H9 (cell line): ENCODE measurements at regions not wholly inside any gene's neighbourhood (a gene's known extent, or its start where the extent isn't known, plus 50 kb on each side); places are given as distances from the start of the nearest gene placed in this dataset.

Source experiments
- DNase-seq: peaks from one replicate; pipeline ENCODE4 v3.0.0-alpha.2; 2017
- H2AFZ ChIP-seq: one replicate; pipeline ENCODE4 v1.6.1; 2013; ENCODE audit warnings: mild to moderate bottlenecking, low read length, control low read depth, moderate library complexity
- H2AK5ac ChIP-seq: 2 replicates; pipeline ENCODE4 v1.6.1; 2013; ENCODE audit warnings: low read length, control low read depth, mixed read lengths; ENCODE audit not compliant: insufficient read length
- H2BK120ac ChIP-seq: one replicate; pipeline ENCODE4 v1.6.1; 2013; ENCODE audit warnings: low read depth, mild to moderate bottlenecking, low read length, control low read depth, inconsistent platforms; ENCODE audit not compliant: poor library complexity, severe bottlenecking
- H2BK12ac ChIP-seq: 2 replicates; pipeline ENCODE4 v1.6.1; 2013; ENCODE audit warnings: low read length, control low read depth, mixed read lengths, low read depth; ENCODE audit not compliant: insufficient read length
- H2BK15ac ChIP-seq: 2 replicates; pipeline ENCODE4 v1.6.1; 2013; ENCODE audit warnings: low read depth, low read length, control low read depth
- H2BK20ac ChIP-seq: one replicate; pipeline ENCODE4 v1.6.1; 2013; ENCODE audit warnings: low read depth, mild to moderate bottlenecking, low read length, control low read depth, inconsistent platforms; ENCODE audit not compliant: poor library complexity, severe bottlenecking
- H2BK5ac ChIP-seq: 2 replicates; pipeline ENCODE4 v1.6.1; 2013; ENCODE audit warnings: low read length, control low read depth, mixed read lengths; ENCODE audit not compliant: insufficient read length
- H3K14ac ChIP-seq: 2 replicates; pipeline ENCODE4 v1.6.1; 2013; ENCODE audit warnings: low read length, control low read depth; ENCODE audit not compliant: insufficient read depth
- H3K18ac ChIP-seq: 2 replicates; pipeline ENCODE4 v1.6.1; 2013; ENCODE audit warnings: low read depth, mild to moderate bottlenecking, mixed read lengths, low read length, control low read depth; ENCODE audit not compliant: insufficient read length
- H3K23ac ChIP-seq: 2 replicates; pipeline ENCODE4 v1.6.1; 2013; ENCODE audit warnings: low read length, control low read depth, mixed read lengths, low read depth; ENCODE audit not compliant: insufficient read length
- H3K23me2 ChIP-seq: 2 replicates; pipeline ENCODE4 v1.6.1; 2013; ENCODE audit warnings: low read depth, mild to moderate bottlenecking, mixed read lengths, low read length, control low read depth; ENCODE audit not compliant: insufficient read length, poor library complexity, severe bottlenecking
- H3K27ac ChIP-seq: 2 replicates; pipeline ENCODE4 v1.5.1; 2013; ENCODE audit warnings: low read length, control low read depth, mixed read lengths, low read depth; ENCODE audit not compliant: insufficient read length
- H3K27me3 ChIP-seq: 2 replicates; pipeline ENCODE4 v1.6.1; 2013; ENCODE audit warnings: low read length, control low read depth, inconsistent platforms; ENCODE audit not compliant: insufficient read depth
- H3K4ac ChIP-seq: 2 replicates; pipeline ENCODE4 v1.6.1; 2013; ENCODE audit warnings: low read depth, mild to moderate bottlenecking, control low read depth, inconsistent platforms, low read length, moderate library complexity
- H3K4me1 ChIP-seq: 2 replicates; pipeline ENCODE4 v1.6.1; 2013; ENCODE audit warnings: low read length, control low read depth, inconsistent platforms; ENCODE audit not compliant: insufficient read depth
- H3K4me2 ChIP-seq: 2 replicates; pipeline ENCODE4 v1.6.1; 2013; ENCODE audit warnings: low read length, control low read depth, mixed read lengths; ENCODE audit not compliant: insufficient read length, insufficient read depth
- H3K56ac ChIP-seq: 2 replicates; pipeline ENCODE4 v1.6.1; 2013; ENCODE audit warnings: low read depth, mild to moderate bottlenecking, mixed read lengths, low read length, control low read depth; ENCODE audit not compliant: insufficient read length
- H3K79me1 ChIP-seq: 2 replicates; pipeline ENCODE4 v1.6.1; 2013; ENCODE audit warnings: low read depth, mild to moderate bottlenecking, moderate library complexity, low read length, control low read depth, inconsistent platforms; ENCODE audit not compliant: insufficient read depth, poor library complexity, severe bottlenecking
- H3K79me2 ChIP-seq: 2 replicates; pipeline ENCODE4 v1.6.1; 2013; ENCODE audit warnings: low read length, control low read depth, inconsistent platforms; ENCODE audit not compliant: insufficient read depth
- H3K9ac ChIP-seq: 2 replicates; pipeline ENCODE4 v1.6.1; 2013; ENCODE audit warnings: low read length, control low read depth, mixed read lengths; ENCODE audit not compliant: insufficient read length; ENCODE audit errors: extremely low read depth
- H3K9me3 ChIP-seq: one replicate; pipeline ENCODE4 v1.6.1; 2013; ENCODE audit warnings: low read depth, low read length, inconsistent platforms; ENCODE audit not compliant: control insufficient read depth
- H3T11ph ChIP-seq: one replicate; pipeline ENCODE4 v1.6.1; 2013; ENCODE audit warnings: mild to moderate bottlenecking, low read length, control low read depth, inconsistent platforms
- H4K20me1 ChIP-seq: one replicate; pipeline ENCODE4 v1.6.1; 2013; ENCODE audit not compliant: control insufficient read depth, insufficient read length, insufficient read depth
- H4K5ac ChIP-seq: 2 replicates; pipeline ENCODE4 v1.6.1; 2013; ENCODE audit warnings: low read depth, mild to moderate bottlenecking, mixed read lengths, low read length, control low read depth; ENCODE audit not compliant: insufficient read length
- H4K8ac ChIP-seq: replicated peaks from 2 replicates; pipeline ENCODE4 v1.6.1; 2013; ENCODE audit warnings: low read length, control low read depth, mixed read lengths, low read depth; ENCODE audit not compliant: insufficient read length
- H4K91ac ChIP-seq: 2 replicates; pipeline ENCODE4 v1.6.1; 2013; ENCODE audit warnings: low read depth, mild to moderate bottlenecking, moderate library complexity, mixed read lengths, low read length, control low read depth; ENCODE audit not compliant: insufficient read length
- H3K27ac Mint-ChIP-seq, 3 experiments: 2 replicates in 2 of 3; 3 replicates in 1 of 3; pipeline ENCODE4 v1.8.0; 2020 to 2021; ENCODE audit warnings: mixed read lengths in 3 of 3, mild to moderate bottlenecking in 1 of 3, moderate library complexity in 1 of 3
- H3K27me3 Mint-ChIP-seq: 2 replicates; pipeline ENCODE4 v1.8.0; 2021; ENCODE audit warnings: low read depth, mild to moderate bottlenecking, moderate library complexity, mixed read lengths
- H3K36me3 Mint-ChIP-seq, 3 experiments: 2 replicates in 2 of 3; 3 replicates in 1 of 3; pipeline ENCODE4 v1.8.0; 2020 to 2021; ENCODE audit warnings: low read depth in 3 of 3, mixed read lengths in 3 of 3; ENCODE audit not compliant: insufficient read depth in 1 of 3
- H3K4me1 Mint-ChIP-seq, 2 experiments: 2 replicates each; pipeline ENCODE4 v1.8.0; 2020; ENCODE audit warnings: mixed read lengths in 2 of 2
- H3K4me3 Mint-ChIP-seq, 2 experiments: 2 replicates in 1 of 2; 3 replicates in 1 of 2; pipeline ENCODE4 v1.8.0; 2020 to 2021; ENCODE audit warnings: mild to moderate bottlenecking in 2 of 2, mixed read lengths in 2 of 2, moderate library complexity in 1 of 2
- H3K9me3 Mint-ChIP-seq, 2 experiments: 2 replicates in 1 of 2; 3 replicates in 1 of 2; pipeline ENCODE4 v1.8.0; 2020; ENCODE audit warnings: mild to moderate bottlenecking in 2 of 2, mixed read lengths in 2 of 2, moderate library complexity in 1 of 2
- TF ChIP-seq, protein P1 (sequence below): fragments of 200-600 bp; sonication (generic); conservative IDR thresholded peaks from 3 replicates; pipeline ENCODE4 v1.8.0; 2021; ENCODE audit warnings: antibody characterized with exemption, mild to moderate bottlenecking

DNA sequence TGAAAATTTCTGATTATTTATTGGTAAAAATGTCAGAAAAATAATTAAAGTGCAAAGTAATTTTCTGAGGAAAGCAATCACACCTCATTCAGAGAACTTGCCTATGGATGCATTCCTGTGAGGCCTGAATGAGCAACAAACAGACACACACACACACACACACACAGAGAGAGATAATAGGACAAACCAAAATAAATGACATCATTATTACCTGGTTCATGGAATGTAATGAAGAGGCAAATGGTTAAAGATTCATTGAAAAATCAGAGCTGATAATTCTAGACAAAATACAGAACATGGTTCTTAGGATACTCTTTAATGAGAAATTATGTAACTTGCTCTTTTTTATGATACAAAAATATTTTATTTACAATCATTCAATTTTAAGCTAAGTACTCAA is 490.6 kb upstream of the POU3F2 start:
- no peak overlapping the region for H2AK5ac ChIP-seq
- H3K4ac ChIP-seq = no peak overlapping the region
- no peaks in the 10 kb centered on the region for H4K20me1 ChIP-seq
- no peak overlapping the region for H4K5ac ChIP-seq
- no peaks in the 10 kb centered on the region for H3K23me2 ChIP-seq
- no peak overlapping the region for H2BK120ac ChIP-seq
- no peak overlapping the region for H3K14ac ChIP-seq
- no peaks in the 10 kb centered on the region for H3K79me1 ChIP-seq
- H2AFZ ChIP-seq = no peak overlapping the region
- no peak overlapping the region for H3K56ac ChIP-seq
- H3K18ac ChIP-seq = no peak overlapping the region
- no peak overlapping the region for H4K91ac ChIP-seq
- H2BK12ac ChIP-seq = no peak overlapping the region
- no peak overlapping the region for H3K4me3 Mint-ChIP-seq
- no peaks in the 10 kb centered on the region for H3K4me1 ChIP-seq
- no peak overlapping the region for H3K27ac ChIP-seq
- no peak for DNase-seq
- no peak overlapping the region for H2BK20ac ChIP-seq
- no peak overlapping the region for H2BK15ac ChIP-seq
- H3K9ac ChIP-seq = no peak overlapping the region
- TF ChIP-seq, protein P1, sequence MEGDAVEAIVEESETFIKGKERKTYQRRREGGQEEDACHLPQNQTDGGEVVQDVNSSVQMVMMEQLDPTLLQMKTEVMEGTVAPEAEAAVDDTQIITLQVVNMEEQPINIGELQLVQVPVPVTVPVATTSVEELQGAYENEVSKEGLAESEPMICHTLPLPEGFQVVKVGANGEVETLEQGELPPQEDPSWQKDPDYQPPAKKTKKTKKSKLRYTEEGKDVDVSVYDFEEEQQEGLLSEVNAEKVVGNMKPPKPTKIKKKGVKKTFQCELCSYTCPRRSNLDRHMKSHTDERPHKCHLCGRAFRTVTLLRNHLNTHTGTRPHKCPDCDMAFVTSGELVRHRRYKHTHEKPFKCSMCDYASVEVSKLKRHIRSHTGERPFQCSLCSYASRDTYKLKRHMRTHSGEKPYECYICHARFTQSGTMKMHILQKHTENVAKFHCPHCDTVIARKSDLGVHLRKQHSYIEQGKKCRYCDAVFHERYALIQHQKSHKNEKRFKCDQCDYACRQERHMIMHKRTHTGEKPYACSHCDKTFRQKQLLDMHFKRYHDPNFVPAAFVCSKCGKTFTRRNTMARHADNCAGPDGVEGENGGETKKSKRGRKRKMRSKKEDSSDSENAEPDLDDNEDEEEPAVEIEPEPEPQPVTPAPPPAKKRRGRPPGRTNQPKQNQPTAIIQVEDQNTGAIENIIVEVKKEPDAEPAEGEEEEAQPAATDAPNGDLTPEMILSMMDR = no peak
- H4K8ac ChIP-seq = no peak overlapping the region
- no peaks in the 10 kb centered on the region for H3K79me2 ChIP-seq
- H3K27me3 ChIP-seq = no peaks in the 10 kb centered on the region
- no peak overlapping the region for H3K4me2 ChIP-seq
- H3K9me3 Mint-ChIP-seq = no peaks in the 10 kb centered on the region
- H3K9me3 ChIP-seq = no peaks in the 10 kb centered on the region
- no peaks in the 10 kb centered on the region for H3K36me3 Mint-ChIP-seq
- no peaks in the 10 kb centered on the region for H3K4me1 Mint-ChIP-seq
- H3T11ph ChIP-seq = no peak overlapping the region
- no peak overlapping the region for H2BK5ac ChIP-seq
- H3K27ac Mint-ChIP-seq = no peak overlapping the region
- no peaks in the 10 kb centered on the region for H3K27me3 Mint-ChIP-seq
- no peak overlapping the region for H3K23ac ChIP-seq
